Colonic mucosa (tissue), 4 donors: ENCODE measurements at regions not wholly inside any gene's neighbourhood (a gene's known extent, or its start where the extent isn't known, plus 50 kb on each side); places are given as distances from the start of the nearest gene placed in this dataset.
"Not testable (repeated sequence)": the region's sequence is repeated elsewhere in the genome, so short reads cannot be mapped to it uniquely, and the experiment has no call there.

Source experiments
- DNase-seq: peaks from one replicate; pipeline ENCODE4 v3.0.0-alpha.2; 2020
- H3K27ac ChIP-seq: fragments of 200-600 bp; one replicate; pipeline ENCODE4 v1.8.0; 2021
- H3K27me3 ChIP-seq: fragments of 200-600 bp; one replicate; pipeline ENCODE4 v1.8.0; 2021
- H3K36me3 ChIP-seq: fragments of 200-600 bp; one replicate; pipeline ENCODE4 v1.8.0; 2021
- H3K4me1 ChIP-seq: fragments of 200-600 bp; one replicate; pipeline ENCODE4 v1.8.0; 2021; ENCODE audit warnings: mild to moderate bottlenecking
- H3K4me3 ChIP-seq: fragments of 200-600 bp; one replicate; pipeline ENCODE4 v1.8.0; 2021
- H3K9ac ChIP-seq, 2 donors: one replicate each; pipeline ENCODE4 v1.7.0; 2013; ENCODE audit warnings: control low read depth in 2 of 2, low read depth in 2 of 2, low read length in 2 of 2
- H3K9me3 ChIP-seq: fragments of 200-600 bp; one replicate; pipeline ENCODE4 v1.8.0; 2021
- intact Hi-C: fragments of 100-400 bp; cut with DNase I; formaldehyde crosslinking; loops from one replicate; pipeline ENCODE4 v1.14.1; 2022
- TF ChIP-seq, protein P1 (sequence below): fragments of 200-600 bp; IDR thresholded peaks from one replicate; pipeline ENCODE4 v1.8.0; 2022; ENCODE audit warnings: antibody characterized with exemption, mild to moderate bottlenecking
- donor health status: healthy.
- donor health status: DM: no; HTN: no; CAD: no.
- donor health status: DM: no; HTN: no; CAD: no.

DNA sequence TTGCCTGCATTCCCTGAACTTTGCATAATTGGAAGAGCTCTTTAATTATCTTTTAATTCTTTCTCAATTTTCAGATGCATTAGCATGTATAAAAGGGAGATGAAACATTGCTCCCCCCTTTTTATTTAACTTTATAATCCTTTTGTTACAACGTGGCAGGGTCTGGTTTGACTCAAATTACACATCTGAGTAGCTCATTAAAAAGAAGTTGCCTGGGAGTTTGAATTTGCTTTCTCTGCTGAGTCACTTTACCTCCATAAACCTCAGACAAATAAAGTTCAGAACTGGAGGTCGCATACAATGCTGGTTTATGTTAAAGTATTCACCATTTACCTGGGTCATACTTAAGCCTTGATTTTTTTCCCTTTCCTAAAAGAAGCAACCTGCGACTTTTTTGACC lies 495.2 kb downstream of the PREX1 start:
- Histone ChIP-seq H3K4me1 (no peaks in the 10 kb centered on the region), H3K9me3 (no peaks in the 10 kb centered on the region), H3K27ac (no peak overlapping the region), H3K36me3 (no peaks in the 10 kb centered on the region), H3K27me3 (no peaks in the 10 kb centered on the region), H3K4me3 (no peak overlapping the region), H3K9ac (no peak overlapping the region)
- TF ChIP-seq, protein P1, sequence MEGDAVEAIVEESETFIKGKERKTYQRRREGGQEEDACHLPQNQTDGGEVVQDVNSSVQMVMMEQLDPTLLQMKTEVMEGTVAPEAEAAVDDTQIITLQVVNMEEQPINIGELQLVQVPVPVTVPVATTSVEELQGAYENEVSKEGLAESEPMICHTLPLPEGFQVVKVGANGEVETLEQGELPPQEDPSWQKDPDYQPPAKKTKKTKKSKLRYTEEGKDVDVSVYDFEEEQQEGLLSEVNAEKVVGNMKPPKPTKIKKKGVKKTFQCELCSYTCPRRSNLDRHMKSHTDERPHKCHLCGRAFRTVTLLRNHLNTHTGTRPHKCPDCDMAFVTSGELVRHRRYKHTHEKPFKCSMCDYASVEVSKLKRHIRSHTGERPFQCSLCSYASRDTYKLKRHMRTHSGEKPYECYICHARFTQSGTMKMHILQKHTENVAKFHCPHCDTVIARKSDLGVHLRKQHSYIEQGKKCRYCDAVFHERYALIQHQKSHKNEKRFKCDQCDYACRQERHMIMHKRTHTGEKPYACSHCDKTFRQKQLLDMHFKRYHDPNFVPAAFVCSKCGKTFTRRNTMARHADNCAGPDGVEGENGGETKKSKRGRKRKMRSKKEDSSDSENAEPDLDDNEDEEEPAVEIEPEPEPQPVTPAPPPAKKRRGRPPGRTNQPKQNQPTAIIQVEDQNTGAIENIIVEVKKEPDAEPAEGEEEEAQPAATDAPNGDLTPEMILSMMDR: no peak
- no peak for DNase-seq
- intact Hi-C loops: no loop called here

DNA sequence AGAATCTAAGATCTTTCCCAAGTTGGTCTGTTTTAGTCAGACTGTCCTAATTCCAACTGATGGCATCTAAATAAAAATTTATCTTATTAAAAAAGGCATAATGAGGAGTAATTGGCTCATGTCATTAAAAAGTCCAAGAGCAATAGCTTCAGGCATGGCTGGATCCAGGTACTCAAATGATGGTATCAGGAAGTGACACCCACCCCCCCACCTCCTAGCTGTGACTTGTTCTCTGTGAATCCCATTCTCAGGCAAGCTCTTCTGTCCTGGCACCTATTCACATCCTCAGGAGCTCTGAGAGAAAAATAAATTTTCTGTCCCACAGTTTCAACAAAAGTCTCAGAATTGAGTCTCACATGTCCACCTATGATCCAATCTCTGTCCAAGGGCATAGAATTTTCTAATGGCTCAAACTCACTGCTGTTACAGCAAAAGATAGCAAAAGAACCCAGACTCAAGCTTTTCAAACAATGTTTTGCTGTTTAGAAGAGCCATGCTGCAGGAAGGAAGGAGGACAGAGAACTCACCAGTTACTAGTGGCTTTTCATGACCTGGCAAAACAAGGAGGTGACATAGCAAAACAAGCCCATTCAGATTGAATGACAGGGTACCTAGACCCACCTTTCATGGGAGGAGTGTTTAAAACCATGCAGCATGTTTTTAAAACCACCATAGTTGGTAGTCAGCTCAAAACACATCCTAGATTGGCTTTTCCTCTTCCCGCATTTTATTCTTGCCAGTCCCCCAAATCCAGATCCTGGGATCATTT lies 496.1 kb downstream of the PREX1 start:
- TF ChIP-seq, protein P1: no peak

DNA sequence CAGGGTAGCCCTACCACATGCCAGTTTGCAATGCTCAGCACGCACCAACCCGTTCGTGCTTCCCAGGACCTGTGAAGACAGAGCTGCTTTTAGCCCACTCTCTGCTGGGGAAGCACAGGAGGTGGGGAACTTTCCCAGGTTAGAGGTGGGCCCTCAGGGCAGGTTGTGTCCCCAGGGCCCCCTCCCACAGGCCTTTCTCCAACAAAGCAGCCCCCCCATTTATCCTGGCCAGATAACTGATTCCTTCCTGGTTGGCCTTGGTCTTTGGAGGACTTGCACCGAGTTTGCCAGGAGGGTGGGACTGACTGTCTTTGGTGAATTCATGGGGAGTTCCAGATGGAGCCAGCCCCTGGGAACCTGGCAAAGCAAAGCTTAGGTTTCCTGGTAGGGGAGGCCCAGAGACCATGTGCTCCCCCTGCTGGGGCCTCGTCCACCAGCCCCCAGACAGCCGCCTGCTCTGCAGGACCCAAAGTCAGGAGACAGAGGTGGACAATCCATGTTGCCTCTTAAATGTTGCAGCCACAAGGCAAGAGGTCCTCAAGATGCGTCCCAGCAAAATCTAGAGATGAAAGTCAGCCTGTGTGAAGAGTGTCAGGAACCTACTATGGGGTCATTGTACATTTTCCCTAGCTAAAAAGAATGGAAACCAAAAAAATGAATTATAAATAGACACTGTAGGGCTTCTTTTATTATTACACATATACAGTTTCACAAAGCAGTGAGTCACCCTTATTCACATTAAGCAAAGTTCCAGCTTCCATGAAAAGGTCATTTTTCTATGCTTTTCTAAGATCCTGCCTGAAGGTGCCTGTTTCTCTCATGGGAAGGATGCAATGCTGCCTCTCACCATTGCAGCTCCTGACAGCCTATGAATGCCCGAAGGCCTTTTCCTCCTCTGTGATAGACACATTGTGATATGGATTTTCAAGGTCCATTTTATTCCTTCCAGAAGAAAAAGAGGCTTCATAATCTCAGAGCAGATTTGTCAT lies 497.8 kb downstream of the PREX1 start:
- intact Hi-C loops: no loop called here
- no peak for DNase-seq
- Histone ChIP-seq H3K4me3 (no peak overlapping the region), H3K4me1 (no peaks in the 10 kb centered on the region), H3K9me3 (no peaks in the 10 kb centered on the region), H3K27me3 (no peaks in the 10 kb centered on the region), H3K9ac (no peak overlapping the region), H3K36me3 (no peaks in the 10 kb centered on the region), H3K27ac (no peak overlapping the region)
- TF ChIP-seq, protein P1: no peak

More for the DNA sequence above, 496.1 kb downstream of the PREX1 start:
- H3K9me3 ChIP-seq: no peaks in the 10 kb centered on the region
- no peaks in the 10 kb centered on the region for H3K27me3 ChIP-seq
- no peak overlapping the region for H3K9ac ChIP-seq
- no peak overlapping the region for H3K4me3 ChIP-seq
- intact Hi-C loops: no loop called here
- no peaks in the 10 kb centered on the region for H3K4me1 ChIP-seq
- no peak for DNase-seq
- H3K27ac ChIP-seq: no peak overlapping the region
- H3K36me3 ChIP-seq: no peaks in the 10 kb centered on the region

DNA sequence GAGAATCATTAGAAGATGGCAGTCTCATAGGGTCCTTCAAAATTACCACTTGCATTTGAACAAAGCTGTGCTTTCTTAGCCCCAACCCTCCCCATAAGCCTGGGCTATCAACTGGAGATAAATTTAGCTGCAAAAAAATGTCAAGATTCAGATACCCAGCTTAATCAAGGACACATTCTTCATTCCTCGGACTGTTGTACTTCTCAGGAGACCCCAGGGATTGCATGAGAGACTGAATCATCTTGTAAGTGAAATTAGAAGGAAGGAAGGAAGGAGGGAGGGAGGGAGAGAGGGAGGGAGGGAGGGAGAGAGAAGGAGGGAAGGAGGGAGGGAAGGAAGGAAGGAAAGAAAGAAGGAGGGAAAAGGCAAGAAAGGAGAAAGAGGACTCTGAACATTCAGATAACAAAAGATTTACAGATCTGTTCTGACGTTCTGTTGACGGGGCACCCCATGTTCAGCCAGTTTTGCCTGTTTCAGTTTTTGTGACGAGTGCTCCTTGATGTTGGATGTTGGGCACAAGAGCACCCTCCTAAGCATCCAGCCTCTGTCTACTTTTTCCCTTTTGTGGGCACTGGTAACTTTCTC lies 498.7 kb downstream of the PREX1 start:
- Histone ChIP-seq H3K36me3 (no peaks in the 10 kb centered on the region), H3K4me3 (no peak overlapping the region), H3K27ac (no peak overlapping the region), H3K4me1 (no peaks in the 10 kb centered on the region), H3K9me3 (no peaks in the 10 kb centered on the region), H3K27me3 (no peaks in the 10 kb centered on the region), H3K9ac (no peak overlapping the region)
- DNase-seq: no peak
- TF ChIP-seq, protein P1: no peak
- intact Hi-C loops: no loop called here

DNA sequence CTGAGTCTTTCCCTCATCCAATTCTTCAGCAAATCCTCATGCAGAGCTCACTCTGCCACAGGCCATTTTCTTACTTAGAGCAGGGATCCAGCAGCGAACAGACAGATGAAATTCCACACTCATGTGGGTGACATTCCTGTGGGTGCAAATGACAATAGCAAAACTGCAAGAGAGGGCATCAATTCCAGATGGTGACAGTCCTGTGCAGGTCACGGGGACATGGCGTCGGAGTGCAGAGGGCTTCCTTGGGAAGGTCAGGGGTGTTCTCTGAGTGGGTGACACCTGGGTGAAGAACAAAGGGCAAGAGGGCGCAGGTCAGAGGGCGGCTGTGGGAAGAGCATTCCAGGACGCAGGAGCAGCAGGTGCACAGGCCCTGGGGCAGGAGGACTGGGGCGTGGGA lies 500.0 kb downstream of the PREX1 start:
- H3K36me3 ChIP-seq, H3K4me3 ChIP-seq, intact Hi-C loops, DNase-seq, H3K4me1 ChIP-seq, H3K9me3 ChIP-seq, H3K27me3 ChIP-seq, H3K27ac ChIP-seq, H3K9ac ChIP-seq: not testable (repeated sequence)
